ENCODE measurements at regions not wholly inside any gene's neighbourhood (a gene's known extent, or its start where the extent isn't known, plus 50 kb on each side); places are given as distances from the start of the nearest gene placed in this dataset.

GRCh38 chr13:22505489-22505888 lies 675.3 kb upstream of the SGCG start:
- no peak for TF ChIP-seq CTCF (IDR thresholded peaks at IDR 0.05)
- TF ChIP-seq POLR2AphosphoS5 (IDR thresholded peaks at IDR 0.05; ENCODE audit: low read depth, low read length): no peak
- TF ChIP-seq REST (IDR thresholded peaks at IDR 0.05; ENCODE audit: insufficient read depth in 1 of 2, low read depth in 2 of 2, low read length in 1 of 2): no peak
